ENCODE measurements at regions not wholly inside any gene's neighbourhood (a gene's known extent, or its start where the extent isn't known, plus 50 kb on each side); places are given as distances from the start of the nearest gene placed in this dataset.
"Not testable (repeated sequence)": the region's sequence is repeated elsewhere in the genome, so short reads cannot be mapped to it uniquely, and the experiment has no call there.

DNA sequence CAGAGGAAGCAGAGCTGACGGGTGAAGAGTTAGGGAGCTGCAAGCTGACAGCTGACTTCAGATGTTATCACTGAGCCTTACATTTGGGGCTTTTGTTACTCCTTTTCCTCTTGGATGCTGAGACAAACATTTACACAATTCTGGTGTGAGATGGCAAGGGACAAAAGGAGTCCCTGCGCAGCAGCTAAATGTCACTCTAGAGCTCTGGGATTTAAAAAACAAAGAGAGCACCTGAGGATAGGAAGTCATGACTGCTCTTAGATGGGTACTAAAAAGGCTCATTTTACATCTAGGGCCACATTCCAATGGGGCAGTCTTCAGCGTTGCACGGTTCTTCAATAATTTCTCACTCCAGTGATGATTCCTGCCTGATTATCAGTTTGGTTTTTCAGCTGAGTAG is 204.5 kb downstream of the RAB38 start:
- DNase-seq (ENCODE audit: low read depth), result no peak

DNA sequence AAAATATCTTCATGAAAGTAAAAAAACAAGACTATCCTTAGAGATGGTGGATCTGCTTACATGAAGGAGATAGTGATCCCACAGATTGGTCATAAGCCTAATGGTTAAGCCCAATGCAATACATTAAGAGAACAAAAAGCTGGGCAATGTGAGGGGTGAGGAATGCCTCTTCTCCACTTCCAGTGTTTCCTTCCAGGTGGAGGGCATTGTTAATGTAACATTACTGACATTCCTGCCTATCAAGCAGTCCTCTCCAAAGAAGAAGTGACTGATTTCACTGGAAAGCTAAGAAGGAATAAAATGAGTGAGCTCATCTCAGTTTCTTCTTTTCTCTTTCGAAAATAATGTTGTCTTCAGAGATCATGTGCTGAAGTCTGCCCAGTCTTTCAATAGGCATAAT is 207.8 kb downstream of the RAB38 start:
- DNase-seq (ENCODE audit: low read depth), result no peak

DNA sequence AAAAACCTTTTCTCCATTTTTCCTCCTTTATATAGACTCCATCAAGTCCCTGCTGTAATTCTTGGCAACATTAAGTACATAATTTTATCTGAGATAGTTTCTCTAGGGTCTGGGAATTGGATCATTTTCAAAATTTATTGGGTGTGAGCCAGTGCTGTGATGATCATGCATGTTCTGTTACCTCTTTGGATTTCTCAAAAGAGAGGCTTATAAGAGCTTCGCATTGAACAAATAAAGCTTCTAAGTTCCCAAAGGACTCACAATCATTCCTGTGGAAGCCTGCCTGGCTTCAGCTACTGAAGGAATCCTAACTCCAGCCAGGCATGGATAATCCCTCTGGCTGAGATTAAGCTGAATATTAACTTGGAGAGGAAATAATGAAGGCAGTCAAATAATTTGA is 208.5 kb downstream of the RAB38 start:
- no peak for DNase-seq (ENCODE audit: low read depth)

DNA sequence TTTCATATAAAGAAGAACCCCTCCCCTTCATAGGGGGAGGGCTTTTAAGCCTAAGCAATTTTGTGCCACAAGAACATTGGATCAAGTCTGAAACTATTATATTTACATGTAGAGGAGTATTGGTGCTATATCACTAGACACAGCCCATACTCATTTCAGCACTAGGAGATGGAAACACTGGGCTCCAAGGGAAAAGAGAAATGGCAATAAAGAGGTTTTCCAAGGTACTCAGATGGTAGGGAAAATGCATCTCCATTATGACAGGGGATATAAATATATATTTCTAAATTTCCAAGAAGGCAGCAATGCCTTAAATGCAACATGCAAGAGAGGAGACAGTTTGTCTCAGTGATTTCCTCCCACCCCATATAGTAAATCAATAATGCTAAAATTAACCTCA is 209.0 kb downstream of the RAB38 start:
- no peak for DNase-seq (ENCODE audit: low read depth)

DNA sequence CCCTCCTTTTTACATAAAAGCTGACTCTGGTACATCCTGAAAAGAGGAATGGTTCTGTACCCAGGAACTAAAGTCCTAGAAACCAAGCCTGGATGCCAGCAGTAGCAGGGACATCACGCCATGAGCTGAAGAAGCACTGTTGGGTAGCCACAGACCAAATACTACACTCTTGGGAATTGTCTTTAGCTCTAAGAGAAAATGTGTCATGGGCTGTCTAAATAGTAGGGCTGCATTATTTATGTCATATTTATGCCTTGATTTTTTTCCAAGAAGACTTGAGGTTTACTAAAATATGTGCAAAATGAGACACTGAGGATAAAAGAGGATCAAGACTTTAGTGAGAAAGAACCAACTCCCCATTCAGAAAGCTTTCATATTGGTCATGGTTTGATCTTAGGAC is 213.6 kb downstream of the RAB38 start:
- DNase-seq (ENCODE audit: low read depth), result peak; percentile 5

DNA sequence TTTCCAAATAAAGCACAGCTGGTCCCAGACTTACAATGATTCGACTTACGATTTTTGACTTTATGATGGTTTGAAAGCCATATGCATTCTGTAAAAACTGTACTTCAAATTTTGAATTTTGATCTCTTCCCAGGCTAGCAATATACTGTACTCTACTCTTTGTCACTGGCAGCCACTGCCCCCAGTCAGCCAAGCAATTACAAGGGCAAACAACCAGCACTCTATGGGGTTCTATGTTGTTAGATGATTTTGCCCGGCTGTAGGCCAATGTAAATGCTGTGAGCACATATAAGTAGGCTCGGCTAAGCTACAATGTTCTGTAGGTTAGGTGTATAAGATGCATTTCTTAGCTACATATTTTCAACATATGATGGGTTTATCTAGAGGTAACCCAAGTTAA is 217.3 kb downstream of the RAB38 start:
- no peak for DNase-seq (ENCODE audit: low read depth)

DNA sequence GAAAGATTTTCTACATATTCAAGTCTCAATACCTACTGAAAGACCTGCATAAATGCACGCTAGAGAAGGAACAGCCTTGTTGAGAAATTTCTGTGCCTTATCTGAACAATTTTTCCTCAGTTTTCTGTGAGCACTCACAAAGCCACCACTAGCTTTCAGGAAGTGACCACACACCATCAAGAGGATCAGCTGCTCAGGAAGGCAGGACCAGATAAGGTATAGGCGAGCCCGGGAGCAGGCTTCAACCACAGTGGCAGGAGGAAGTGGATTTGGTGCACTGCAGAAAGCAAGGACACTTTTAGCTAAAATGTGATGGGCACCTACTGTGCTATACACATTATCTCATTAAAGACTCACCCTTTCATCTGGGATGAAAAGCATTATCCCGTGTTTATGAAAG is 220.8 kb downstream of the RAB38 start:
- no peak for DNase-seq (ENCODE audit: low read depth)

DNA sequence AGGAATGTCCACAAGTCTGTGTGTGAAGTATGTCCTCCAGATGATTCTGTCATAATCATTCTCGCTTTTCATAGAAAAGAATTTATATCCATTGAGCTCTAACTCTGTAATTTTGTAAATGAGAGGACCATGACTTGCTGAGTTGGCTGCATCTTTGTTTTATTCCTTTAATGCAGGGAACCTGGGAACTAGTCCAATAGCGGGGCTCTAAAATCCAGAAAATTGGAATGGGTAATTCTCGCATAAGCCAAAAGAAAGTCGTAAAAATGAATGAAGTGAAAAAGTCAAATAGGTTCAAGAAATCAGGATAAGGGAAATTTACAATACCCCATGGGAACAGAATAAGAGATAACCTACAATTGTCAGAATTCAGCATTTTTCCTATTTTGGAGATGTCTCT is 232.5 kb downstream of the RAB38 start:
- DNase-seq (ENCODE audit: low read depth), result no peak

DNA sequence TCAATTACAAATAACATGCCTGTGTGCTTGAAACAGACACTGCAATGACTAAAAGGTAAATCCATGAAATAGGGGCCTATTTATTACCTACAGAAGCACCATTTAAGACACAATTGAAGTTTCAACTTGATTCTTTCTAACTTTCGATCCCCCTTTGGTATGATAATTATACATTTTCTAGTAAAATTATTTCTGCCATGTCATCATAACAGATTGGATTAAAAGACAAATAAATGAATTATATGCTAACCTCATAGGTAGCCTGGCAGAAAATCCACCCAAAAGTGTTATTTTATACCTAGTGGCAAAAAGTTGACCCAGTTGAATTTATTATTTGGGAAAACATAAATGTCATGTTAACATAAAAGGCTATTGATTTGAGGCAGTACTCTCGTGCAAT is 241.1 kb downstream of the RAB38 start:
- no peak for DNase-seq (ENCODE audit: low read depth)

DNA sequence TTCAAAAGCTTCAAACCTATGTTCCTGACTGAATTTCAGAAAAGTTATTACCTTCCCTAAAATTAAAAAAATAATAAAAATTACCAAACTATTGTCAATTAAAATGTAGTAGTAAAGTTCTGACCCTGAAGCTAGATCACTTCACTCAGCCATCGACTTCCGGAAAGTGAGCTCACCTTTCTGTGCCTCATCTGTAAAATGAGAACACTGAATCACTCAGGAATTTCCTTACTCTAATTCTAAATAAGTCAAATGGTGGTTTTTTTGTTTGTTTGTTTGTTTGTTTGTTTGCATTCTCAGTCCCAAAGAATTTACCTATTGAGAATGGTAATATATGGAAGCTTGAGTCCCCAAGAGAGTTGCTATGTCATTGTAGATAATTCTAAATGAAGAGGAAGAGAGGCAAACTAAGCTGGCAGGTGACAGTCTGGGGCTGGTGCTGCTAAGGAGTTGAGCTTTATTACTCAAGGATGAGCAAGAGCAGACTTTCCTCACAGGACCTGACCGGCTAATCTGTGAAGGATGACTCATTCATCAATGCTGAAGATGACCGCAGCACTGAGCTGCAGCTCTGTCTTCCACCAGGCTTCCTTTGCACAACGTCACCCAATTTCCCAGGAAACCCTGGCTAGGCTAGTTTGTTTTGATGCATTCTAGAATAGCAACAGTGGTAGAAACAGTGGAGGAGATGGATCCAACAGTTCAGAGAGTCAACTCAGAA is 248.8 kb downstream of the RAB38 start:
- peak; percentile 89 for DNase-seq (ENCODE audit: low read depth)

DNA sequence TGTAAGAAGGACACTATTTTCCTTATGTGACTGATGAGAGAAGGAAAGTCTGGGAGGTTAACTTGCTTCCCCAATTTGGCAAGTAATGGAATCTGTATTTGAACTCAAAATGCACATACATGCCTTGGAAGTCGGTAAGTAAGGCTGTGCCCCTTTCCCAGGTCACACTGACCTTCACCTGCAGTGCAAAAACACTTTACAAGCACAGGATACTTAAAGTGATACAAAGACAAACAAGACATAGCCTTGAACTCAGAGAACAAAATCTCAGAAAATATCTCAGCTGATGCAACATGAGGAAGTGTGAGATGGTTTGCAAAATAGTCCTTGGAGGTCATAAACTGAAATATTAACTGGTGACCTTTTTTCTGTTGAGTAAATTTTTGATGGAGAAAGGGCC is 251.1 kb downstream of the RAB38 start:
- no peak for DNase-seq (ENCODE audit: low read depth)

DNA sequence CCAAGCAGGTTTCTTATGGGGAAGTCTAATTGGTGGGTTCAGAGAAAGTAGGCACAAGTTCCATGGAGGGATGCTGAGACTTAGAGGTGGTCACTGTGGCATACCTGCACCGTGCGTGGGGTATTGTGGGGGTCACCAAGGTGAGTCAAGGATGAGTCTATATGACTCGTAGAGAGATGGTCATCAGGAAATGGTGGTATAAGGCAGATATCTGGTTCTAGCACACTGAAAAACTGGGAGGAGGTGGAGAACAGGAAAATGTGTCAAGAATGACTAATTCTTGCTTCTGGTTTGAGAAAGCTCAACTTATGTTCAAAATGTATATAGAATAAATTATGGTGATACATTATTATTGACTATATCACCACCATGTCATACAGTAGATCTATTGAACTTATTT is 258.1 kb downstream of the RAB38 start:
- DNase-seq (ENCODE audit: low read depth), result no peak

DNA sequence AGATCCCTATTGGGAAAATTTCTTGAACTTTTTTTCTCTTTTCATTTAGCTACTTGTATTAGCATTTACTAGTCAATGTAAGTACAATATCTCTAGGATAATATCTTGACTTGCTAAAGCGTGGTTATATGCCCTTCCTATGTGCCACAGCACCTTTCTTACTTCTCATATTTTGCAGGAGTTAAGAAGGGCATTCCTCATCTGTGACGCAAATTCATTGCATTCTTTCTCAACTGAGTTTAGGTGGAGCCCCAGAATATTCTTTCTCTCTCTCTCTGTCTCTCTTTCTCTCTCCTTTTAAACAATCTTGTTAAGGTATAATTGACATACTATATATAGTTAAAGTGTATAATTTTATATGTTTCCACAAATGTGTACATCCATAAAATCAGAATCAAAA is 266.1 kb downstream of the RAB38 start:
- no peak for DNase-seq (ENCODE audit: low read depth)

DNA sequence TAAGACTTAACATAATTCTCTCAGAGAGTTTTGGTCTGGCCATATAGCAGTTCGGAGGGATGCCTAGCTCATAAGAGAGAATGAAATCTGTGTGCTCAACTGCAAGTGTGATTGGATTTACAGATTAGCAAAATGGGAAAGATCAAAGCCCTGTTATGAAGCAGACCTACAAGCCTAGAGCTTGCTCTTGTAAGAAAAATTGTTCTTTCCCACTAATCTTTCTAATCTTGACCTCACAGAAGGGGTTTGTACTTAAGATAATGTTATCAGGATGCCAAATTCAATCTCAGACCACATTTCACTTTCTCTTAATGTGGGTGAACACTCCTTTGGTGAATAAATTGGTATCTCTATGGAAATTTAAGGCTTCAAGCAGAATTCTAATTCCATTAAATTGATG is 267.2 kb downstream of the RAB38 start:
- no peak for DNase-seq (ENCODE audit: low read depth)

DNA sequence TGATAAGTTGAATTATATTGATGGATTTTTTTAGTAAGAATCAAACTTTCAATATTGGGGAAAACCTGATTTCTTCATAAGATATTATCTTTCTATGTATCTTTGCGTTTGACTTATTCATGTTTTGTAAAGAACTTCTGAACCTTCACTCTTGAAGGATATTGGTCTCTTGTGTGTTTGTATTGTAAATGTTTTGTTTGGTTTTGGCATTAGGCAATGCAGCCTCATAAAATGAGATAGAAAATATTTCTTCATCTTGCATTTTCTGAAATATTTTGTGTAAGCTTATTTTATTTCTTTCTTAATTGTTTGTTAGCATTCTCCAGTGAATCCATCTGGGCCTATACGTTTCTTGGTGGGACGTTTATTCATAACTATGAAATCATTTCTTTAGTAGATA is 271.9 kb downstream of the RAB38 start:
- DNase-seq (ENCODE audit: low read depth), result no peak

DNA sequence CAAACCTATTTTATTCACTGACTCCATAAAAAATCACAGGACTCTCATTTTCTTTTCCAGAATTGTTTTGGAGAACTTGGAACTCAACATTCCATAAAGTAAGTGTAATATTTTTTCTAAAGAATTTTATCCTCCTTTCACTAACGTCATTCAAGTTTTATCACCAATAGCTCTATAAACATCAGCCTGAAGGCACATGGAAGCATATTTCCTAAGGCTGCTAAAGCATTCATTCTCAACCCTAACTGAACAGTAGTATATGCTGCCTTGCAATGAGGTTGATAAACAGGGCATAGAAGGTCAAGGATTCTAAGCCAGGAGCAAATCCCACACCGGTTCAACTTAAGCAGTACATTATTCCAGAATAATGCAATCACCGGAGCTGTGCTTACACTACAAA is 273.9 kb downstream of the RAB38 start:
- no peak for DNase-seq (ENCODE audit: low read depth)

DNA sequence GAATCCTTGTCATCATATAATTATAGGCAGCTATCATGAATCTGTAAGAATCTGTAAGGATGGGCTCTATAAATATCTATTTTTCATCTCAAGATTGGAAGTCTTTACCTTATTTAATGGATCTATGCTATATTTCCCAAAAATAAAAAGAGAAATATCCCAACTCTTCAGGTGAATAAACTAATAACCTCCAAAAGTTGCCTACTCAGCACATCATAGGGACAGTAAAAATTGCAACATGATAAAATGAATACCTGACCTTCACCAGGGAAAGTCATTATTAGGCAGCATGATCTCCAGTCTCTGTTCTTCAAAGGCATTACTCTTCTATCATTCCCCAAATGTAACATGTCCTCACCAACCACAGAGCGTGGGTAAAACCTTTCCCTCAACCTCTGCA is 277.3 kb downstream of the RAB38 start:
- no peak for DNase-seq (ENCODE audit: low read depth)

DNA sequence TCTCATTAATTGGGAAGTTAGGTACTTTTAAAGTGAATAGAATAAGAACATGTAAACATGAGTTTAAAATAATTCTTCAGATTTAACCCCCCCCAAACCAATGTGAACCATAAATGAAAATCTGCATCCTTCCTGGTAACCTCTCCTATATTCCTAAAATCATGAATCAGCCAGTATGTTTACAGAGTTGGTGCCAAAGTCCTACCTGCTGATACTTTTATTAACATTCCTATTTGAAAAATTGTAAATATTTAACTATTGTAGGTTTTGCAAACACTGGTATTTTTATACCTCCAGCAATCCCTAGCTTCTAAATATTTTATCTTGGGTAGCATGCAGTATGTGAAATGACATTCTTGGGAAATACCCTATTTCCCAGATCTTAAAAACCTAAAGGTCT is 278.2 kb downstream of the RAB38 start:
- no peak for DNase-seq (ENCODE audit: low read depth)

DNA sequence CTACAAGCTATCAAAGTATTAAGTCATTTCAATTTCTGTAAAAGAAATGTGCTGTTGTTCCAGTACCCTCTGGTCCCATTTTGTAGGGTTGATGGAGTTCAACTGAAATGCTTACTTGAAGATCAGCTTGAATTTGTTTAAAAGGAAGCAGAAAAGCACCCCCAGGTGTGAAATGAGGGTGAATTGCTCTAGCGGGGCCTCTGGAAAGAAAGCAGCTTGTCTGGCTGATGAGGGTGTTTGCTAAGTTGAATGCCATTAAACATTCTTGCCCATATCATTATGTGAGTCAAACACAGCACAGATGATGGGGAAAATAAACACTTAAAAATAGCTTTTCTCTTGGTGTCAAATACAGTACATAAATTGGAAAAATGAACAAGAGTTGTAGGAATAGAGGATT is 280.3 kb downstream of the RAB38 start:
- DNase-seq (ENCODE audit: low read depth), result no peak

DNA sequence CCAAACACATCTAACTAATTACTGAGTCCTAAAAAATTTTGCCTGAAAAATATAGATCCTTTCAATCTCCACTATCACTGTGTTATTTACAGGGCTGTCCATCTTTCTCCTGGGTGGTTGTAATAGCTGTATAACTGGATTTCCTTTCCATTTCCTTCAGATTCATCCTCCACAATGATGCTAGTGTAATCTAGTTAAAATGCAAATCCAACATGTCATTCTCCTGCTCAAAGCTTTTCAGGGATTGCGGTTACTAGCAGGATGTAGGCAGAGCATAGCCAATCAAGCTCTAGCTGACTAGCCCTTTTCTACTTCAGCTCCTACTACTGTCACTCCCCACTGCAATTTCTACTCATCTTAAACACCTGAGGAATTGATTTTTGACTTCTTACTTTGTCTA is 283.0 kb downstream of the RAB38 start:
- no peak for DNase-seq (ENCODE audit: low read depth)

DNA sequence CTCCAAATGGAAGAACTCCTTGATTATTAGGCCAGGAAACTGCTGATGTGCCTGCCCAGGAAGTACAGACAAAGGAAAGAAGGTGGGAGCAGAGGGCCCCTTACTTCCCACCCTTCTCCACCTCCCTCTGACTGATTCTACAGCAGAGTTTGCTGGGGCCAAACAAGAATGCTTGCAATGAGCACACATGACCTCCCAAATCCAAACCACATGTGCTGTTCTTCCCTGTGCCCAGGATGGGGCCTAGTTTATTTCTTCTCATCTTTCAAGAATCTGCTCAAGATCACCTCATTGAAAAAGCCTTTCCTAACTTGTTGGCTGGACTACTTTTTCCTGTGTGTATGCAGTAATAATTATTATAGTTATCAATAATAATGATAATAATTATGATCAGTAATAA is 286.1 kb downstream of the RAB38 start:
- no peak for DNase-seq (ENCODE audit: low read depth)

DNA sequence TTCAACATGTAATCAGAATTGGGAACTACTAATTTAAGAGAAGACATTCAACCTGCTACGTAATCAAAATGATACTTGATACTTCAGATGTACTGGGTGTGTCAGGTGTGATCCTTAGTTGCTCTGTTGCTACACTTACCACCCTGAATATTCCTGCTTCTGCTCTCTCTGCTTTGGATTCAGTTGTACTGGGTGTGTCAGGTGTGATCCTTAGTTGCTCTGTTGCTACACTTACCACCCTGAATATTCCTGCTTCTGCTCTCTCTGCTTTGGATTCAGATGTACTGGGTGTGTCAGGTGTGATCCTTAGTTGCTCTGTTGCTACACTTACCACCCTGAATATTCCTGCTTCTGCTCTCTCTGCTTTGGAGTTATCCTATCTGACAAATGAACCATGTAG is 290.2 kb downstream of the RAB38 start:
- not testable (repeated sequence) for DNase-seq (ENCODE audit: low read depth)

DNA sequence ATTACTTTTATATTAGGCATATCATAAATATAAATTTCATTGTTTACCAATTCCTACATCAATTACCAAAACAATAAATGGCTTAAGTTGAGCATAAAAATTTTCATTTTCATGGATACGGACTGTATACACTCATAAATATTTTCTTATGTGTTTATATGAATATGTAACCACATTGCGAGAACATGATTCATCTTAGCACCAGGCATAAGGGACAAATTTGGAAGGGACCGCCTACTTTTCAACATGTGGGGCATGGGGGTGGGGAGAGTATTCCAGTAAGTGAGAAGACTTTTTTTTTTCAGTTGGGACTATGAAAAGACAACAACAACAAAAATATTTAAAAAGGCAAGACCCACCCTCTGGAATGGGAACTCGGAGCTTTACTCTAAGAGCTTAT is 296.1 kb downstream of the RAB38 start:
- peak; percentile 9 for DNase-seq (ENCODE audit: low read depth)

DNA sequence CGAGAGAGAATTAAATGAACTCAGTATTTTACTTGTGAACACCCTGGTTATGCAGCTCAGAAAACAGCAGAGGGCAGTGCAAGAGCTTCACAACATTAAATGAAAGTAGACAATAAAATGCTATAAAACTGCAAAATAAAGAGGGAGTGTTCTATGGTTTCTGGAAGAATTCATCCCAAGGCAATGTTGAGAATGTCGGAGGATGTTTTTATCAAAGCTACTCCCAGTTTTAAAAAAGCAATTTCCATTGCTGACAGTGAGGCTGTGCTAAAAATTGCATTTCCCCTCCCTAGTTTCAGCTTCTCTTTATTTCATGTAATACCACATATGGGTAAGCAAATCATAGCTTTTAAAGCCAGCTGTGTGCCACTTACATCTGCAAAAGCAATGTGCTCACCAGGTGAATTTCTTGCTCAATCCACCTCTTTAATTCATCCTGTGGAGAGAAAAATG is 296.8 kb downstream of the RAB38 start:
- DNase-seq (ENCODE audit: low read depth), result peak; percentile 47

DNA sequence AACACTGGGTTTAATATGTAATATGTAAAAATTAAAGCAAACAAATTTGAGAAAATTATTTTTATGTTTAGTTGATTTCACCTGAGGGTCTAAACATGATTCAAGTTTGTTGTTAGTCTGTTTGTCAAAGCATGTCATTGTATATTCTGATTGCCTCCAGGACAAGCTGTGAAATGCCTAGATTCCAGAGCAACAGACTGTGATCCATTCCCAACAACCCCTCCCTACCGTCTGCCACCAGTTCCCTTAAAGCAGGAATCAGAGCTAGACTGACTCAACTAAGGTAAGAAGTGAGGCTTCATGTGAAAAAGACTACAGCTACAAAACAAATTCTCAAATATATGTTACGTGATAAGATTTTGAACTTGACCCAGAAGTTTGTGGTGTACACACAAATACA is 304.2 kb downstream of the RAB38 start:
- DNase-seq (ENCODE audit: low read depth), result no peak

All from amniotic epithelial cell (primary cell).